Astrocyte (in vitro differentiated cells and primary cell): ENCODE measurements at regions not wholly inside any gene's neighbourhood (a gene's known extent, or its start where the extent isn't known, plus 50 kb on each side); places are given as distances from the start of the nearest gene placed in this dataset.

Experiments
- DNase-seq: peaks from one replicate; pipeline ENCODE4 v3.0.0-alpha.2; 2010; ENCODE audit warnings: low read depth
- FAIRE-seq: peaks from 2 replicates; lab custom pipeline; 2011; peaks lifted over from hg19 to GRCh38; lab: Jason Lieb, UNC
- H2AFZ ChIP-seq: 2 replicates; pipeline ENCODE4 v1.6.0; 2012; ENCODE audit warnings: low read depth, low read length, inconsistent platforms
- H3K27ac ChIP-seq: 2 replicates; pipeline ENCODE4 v1.5.1; 2011; ENCODE audit warnings: low read depth, low read length, inconsistent platforms
- H3K27me3 ChIP-seq: 2 replicates; pipeline ENCODE4 v1.6.0; 2011; ENCODE audit warnings: low read length, inconsistent platforms; ENCODE audit not compliant: insufficient read depth
- H3K36me3 ChIP-seq: 2 replicates; pipeline ENCODE4 v1.5.1; 2011; ENCODE audit warnings: low read length, inconsistent platforms; ENCODE audit not compliant: insufficient read depth
- H3K4me1 ChIP-seq: 2 replicates; pipeline ENCODE4 v1.5.1; 2011; ENCODE audit warnings: low read length, inconsistent platforms; ENCODE audit not compliant: insufficient read depth
- H3K4me2 ChIP-seq: 2 replicates; pipeline ENCODE4 v1.6.0; 2012; ENCODE audit warnings: low read length, inconsistent platforms
- H3K4me3 ChIP-seq: 2 replicates; pipeline ENCODE4 v1.5.1; 2011; ENCODE audit warnings: low read depth, mild to moderate bottlenecking, low read length, inconsistent platforms; ENCODE audit not compliant: insufficient read depth
- H3K79me2 ChIP-seq: 2 replicates; pipeline ENCODE4 v1.6.0; 2012; ENCODE audit warnings: mild to moderate bottlenecking, low read length, inconsistent platforms; ENCODE audit not compliant: insufficient read depth
- H3K9ac ChIP-seq: 2 replicates; pipeline ENCODE4 v1.6.0; 2012; ENCODE audit warnings: mild to moderate bottlenecking, low read length, inconsistent platforms
- H3K9me3 ChIP-seq: 2 replicates; pipeline ENCODE4 v1.5.1; 2012; ENCODE audit warnings: low read depth, mild to moderate bottlenecking, low read length, inconsistent platforms; ENCODE audit not compliant: insufficient read depth
- H4K20me1 ChIP-seq: 2 replicates; pipeline ENCODE4 v1.6.0; 2012; ENCODE audit warnings: low read length, inconsistent platforms; ENCODE audit not compliant: insufficient read depth
- H3K27ac Mint-ChIP-seq: one replicate; pipeline ENCODE4 v1.8.0; 2021; ENCODE audit warnings: mild to moderate bottlenecking, mixed read lengths; ENCODE audit not compliant: unreplicated experiment
- H3K27me3 Mint-ChIP-seq: one replicate; pipeline ENCODE4 v1.8.0; 2021; ENCODE audit warnings: low read depth, mixed read lengths; ENCODE audit not compliant: unreplicated experiment
- H3K36me3 Mint-ChIP-seq: one replicate; pipeline ENCODE4 v1.8.0; 2021; ENCODE audit warnings: low read depth, mixed read lengths; ENCODE audit not compliant: unreplicated experiment
- H3K4me1 Mint-ChIP-seq: one replicate; pipeline ENCODE4 v1.8.0; 2021; ENCODE audit warnings: low read depth, mixed read lengths; ENCODE audit not compliant: unreplicated experiment
- H3K4me3 Mint-ChIP-seq: one replicate; pipeline ENCODE4 v1.8.0; 2021; ENCODE audit warnings: mild to moderate bottlenecking, moderate library complexity, mixed read lengths; ENCODE audit not compliant: unreplicated experiment
- H3K9me3 Mint-ChIP-seq: one replicate; pipeline ENCODE4 v1.8.0; 2021; ENCODE audit warnings: mild to moderate bottlenecking, mixed read lengths; ENCODE audit not compliant: unreplicated experiment
- CTCF ChIP-seq: IDR thresholded peaks from 2 replicates; pipeline ENCODE4 v1.5.1; 2011; ENCODE audit warnings: low read depth, mild to moderate bottlenecking, inconsistent platforms, low read length, moderate library complexity; ENCODE audit not compliant: insufficient read depth
- EZH2 ChIP-seq: IDR thresholded peaks from 2 replicates; pipeline ENCODE4 v1.6.1; 2012; ENCODE audit warnings: mild to moderate bottlenecking, low read length, inconsistent platforms; ENCODE audit not compliant: insufficient read depth

DNA sequence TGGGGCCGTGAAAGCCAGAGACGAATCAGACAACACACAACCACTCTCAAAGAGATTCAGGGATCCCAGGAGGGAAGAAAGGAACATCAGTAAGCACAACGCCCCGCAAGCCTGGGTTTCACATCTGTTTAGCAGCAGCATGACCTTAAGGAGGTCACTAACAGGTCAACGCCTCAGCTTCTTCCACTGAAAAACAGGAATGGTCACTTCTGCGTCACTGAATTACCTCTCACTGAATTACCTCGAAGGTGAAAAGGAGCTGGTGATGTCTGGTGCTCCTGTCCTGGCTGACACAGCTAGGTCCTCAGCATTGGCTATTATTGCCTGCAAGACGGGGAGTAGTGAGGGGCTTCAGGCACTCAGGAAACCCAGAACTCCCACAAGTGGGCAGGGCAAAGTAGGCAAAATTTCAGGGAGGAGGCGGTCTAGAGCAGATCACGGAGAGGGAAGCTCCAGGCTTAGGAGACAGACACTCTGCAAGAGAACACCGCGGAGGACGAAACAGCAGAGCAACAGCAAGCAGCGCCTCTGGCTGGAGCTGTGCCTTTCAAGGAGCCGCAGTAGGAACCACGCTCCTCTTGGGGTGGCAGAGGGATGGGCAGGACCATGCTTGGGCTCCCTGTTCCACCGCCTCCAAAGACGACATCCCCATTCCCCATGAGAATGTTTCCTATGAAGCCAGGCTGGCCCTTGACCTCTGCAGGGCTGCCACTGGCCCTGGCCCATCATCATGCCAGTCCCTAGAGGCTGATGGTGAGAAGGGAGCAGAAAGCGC lies 108.4 kb downstream of the SINHCAF start:
- Histone ChIP-seq H4K20me1 (no peaks in the 10 kb centered on the region), H3K4me2 (no peak overlapping the region), H3K9ac (no peak overlapping the region), H3K27me3 (peaks cover 13% of the 10 kb centered on the region), H2AFZ (no peak overlapping the region), H3K4me1 (no peaks in the 10 kb centered on the region), H3K9me3 (no peaks in the 10 kb centered on the region), H3K79me2 (no peaks in the 10 kb centered on the region), H3K27ac (no peak overlapping the region), H3K4me3 (no peak overlapping the region), H3K36me3 (no peaks in the 10 kb centered on the region)
- DNase-seq (no peak), FAIRE-seq (no peak)
- Mint-ChIP-seq H3K4me1 (peaks cover 15% of the 10 kb centered on the region), H3K27ac (no peak overlapping the region), H3K36me3 (no peaks in the 10 kb centered on the region), H3K27me3 (peaks cover 35% of the 10 kb centered on the region), H3K9me3 (peaks cover 7% of the 10 kb centered on the region), H3K4me3 (no peak overlapping the region)
- TF ChIP-seq CTCF (no peak), EZH2 (no peak)

DNA sequence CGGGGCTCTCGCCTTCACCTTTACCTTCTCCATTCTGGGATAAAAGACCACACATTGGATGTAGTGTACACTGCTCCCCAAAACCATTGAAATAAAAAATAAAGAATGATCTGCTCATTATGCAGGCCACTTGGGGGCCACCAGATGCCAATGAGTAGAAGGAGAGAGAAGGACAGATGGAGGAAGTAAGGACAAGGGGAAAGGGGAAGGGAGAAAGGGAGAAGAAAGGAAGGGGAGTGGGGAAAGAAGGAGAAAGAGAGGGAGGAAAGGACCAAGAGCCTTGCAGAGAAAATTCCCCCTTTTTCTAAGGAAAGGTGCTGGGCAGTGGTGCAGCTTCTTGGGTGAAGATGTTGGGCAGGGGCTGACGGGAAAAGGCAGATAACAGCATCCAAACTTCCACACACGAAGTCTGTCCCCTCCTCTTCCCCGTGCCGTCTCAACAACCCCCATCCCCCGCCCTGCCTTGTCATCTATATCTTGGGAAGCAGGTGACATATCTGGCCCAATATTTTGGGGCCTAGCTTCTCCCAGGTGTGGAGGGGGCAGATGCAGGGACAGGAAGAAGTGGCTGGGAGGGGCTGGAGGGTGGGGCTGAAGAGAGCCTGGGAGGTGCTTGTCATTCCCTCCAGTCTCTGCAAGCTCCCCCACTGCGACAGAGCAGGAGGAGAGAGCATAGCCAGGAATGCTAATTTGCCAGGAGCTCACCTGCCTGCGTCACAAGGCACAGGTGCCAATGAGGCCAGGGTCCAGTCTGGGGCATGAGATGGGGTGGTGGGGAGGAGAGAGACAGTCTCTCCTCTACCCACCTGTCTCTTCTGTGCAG lies 107.5 kb downstream of the SINHCAF start:
- H3K4me1 Mint-ChIP-seq, result peaks cover 15% of the 10 kb centered on the region
- no peak overlapping the region for H3K27ac Mint-ChIP-seq
- FAIRE-seq (no peak), DNase-seq (no peak)
- Histone ChIP-seq H3K4me1 (no peaks in the 10 kb centered on the region), H4K20me1 (no peaks in the 10 kb centered on the region), H3K9me3 (no peaks in the 10 kb centered on the region), H2AFZ (no peak overlapping the region), H3K36me3 (no peaks in the 10 kb centered on the region), H3K79me2 (no peaks in the 10 kb centered on the region), H3K4me2 (no peak overlapping the region), H3K27ac (no peak overlapping the region), H3K27me3 (peaks cover 13% of the 10 kb centered on the region), H3K9ac (no peak overlapping the region), H3K4me3 (no peak overlapping the region)
- TF ChIP-seq CTCF (no peak), EZH2 (no peak)
- peaks cover 7% of the 10 kb centered on the region for H3K9me3 Mint-ChIP-seq
- peaks cover 37% of the 10 kb centered on the region for H3K27me3 Mint-ChIP-seq
- H3K36me3 Mint-ChIP-seq, result no peaks in the 10 kb centered on the region
- H3K4me3 Mint-ChIP-seq, result no peak overlapping the region
